NCI-H2196 (cell line): ENCODE measurements at regions not wholly inside any gene's neighbourhood (a gene's known extent, or its start where the extent isn't known, plus 50 kb on each side); places are given as distances from the start of the nearest gene placed in this dataset.

Source experiments
- DNase-seq: peaks from one replicate; lab custom pipeline; 2025; ENCODE audit not compliant: unreplicated experiment; lab: John Stamatoyannopoulos, UW

DNA sequence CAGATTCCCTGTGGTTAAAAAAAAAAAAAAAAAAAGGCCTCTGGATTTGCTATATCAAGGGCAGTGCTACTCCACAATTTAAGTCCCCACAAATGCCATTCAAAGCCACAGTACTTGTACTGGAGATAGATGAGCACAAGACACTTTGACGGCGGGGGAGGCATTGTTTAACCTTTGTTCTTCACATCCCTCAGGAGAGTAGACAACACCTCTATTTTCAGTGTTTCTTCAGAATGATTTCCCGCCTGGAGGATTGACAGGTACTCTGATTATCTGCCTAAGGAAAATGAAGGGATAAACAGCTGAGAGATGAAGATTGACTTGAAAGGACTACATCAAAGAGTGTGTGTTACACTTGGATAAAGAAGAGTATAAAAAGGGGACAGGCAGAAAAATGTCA, 58.7 kb downstream of the OTOL1 start:
- DNase-seq = no peak

DNA sequence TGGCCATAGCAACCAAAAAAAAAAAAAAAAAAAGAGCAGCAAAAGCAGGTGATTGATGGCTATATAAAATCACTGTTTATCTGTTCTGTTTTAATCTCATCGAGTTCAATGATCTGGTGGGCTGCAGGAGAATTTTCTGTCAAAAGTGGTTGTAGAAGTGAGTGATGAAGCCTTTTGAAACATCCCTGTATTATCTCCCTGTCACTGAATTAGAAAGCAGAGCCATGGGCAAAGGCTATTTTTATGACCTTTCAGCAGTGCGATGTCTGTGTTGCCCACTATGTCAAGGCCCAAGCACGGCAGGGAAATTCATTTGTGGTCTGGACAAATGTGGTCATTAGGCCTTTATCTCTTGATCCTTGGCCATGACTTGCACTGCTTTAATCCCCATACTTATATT, 59.9 kb downstream of the OTOL1 start:
- no peak for DNase-seq

DNA sequence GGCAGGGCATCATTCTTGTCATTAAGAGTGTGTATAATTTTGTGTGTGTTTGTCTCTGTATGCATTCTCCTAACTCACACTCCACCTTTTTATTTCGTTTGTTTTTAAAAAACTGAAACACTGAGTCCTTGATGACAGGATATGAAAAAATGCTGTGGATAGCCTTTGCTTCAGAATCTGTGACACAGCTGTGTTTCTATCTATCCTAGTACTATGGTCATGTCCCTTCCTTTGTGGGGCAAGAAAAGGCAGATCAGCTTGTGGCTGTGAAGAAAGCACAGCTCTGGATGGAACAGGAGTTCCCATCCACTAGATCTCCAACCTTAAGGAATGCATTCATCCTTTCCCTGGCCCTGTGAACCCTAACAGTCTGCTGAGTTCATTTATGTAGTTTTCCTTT, 60.3 kb downstream of the OTOL1 start:
- DNase-seq = no peak

DNA sequence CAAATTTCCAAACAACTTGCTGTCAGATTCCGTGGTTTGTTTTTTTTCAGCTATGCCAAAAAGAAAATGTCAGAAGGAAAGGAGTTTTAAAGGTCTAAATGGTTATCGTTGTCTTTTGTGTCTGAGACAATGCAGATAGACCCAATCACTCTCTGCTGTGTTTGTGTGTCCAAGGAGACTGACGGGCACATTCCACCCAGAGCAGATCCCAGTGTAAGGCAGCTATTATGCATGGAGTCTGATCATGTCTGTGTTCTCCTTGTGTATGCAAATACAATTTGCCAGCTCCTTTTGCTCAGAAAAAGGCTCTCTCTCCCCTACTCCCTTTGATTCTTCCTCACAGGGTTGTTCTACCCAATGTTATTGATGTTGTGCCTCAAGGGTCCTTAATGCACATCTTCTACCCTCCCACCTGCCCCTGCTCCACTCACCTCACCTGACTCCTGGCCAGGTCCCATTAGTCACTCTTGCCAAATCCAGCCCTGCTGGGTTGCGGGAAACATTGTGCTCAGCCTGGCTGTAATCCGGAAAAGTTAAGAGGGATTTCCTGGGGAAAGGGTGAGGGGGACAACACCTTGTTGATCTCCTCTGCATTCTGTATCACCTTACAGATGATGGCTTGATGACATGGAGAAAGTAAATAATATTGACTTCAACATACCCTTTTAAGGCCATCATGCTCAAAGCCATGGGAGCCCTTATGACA, 61.0 kb downstream of the OTOL1 start:
- DNase-seq = no peak

DNA sequence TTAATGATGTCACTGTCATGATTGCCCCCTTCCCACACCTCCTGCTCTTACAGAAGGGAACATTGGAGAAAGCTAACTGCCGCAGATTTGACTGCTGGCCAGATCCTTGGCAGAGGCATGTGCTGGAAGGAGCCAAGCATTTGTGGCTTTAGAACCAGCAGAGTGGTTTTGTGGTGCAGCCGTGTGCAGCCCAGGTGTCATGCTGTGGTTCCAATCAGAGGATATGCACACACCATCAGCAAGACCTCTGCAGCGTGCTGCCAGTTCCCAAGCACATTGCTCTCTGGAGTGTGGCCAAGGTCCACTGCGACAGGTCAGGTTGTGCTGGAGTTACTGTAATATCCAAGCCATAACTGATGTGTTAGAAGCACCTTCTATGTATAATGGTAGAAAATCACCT, 61.6 kb downstream of the OTOL1 start:
- no peak for DNase-seq

DNA sequence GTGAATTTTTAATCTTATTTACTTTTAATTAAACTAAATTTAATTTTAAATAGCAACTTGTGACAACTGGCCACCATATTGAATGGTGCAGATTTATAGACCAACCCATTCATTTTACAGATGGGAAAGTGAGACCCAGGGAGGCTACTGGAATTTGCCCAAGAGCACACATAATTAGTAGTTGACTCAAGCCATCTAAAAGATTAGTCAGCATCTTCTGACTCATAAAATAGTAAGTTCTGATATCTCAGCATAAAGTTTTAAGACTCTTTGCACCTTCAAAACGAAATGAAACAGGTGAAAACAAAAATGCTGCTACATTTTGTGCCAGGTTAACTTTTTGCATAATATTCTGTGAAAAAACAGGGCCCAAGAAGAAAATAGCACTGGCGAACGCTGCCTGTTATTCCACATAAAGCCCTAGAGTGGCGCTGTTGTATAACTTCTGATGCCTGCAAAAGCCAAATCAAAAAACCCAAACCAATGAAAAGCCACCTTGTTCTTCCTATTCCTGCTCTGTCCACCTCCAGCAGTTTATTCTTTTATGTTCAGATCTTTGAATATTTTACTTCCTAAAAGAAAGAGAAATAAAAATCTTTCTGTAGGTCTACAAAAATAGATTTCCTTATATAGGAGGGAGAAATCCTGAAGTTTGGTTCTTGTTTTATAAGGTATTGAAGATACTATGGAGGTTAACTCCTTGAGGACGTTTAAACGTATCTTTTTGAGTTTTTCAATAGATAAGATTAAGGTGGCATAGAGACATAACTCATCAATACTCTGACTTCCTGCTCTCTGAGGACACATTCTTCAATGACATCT, 62.8 kb downstream of the OTOL1 start:
- peak; percentile 39 for DNase-seq

DNA sequence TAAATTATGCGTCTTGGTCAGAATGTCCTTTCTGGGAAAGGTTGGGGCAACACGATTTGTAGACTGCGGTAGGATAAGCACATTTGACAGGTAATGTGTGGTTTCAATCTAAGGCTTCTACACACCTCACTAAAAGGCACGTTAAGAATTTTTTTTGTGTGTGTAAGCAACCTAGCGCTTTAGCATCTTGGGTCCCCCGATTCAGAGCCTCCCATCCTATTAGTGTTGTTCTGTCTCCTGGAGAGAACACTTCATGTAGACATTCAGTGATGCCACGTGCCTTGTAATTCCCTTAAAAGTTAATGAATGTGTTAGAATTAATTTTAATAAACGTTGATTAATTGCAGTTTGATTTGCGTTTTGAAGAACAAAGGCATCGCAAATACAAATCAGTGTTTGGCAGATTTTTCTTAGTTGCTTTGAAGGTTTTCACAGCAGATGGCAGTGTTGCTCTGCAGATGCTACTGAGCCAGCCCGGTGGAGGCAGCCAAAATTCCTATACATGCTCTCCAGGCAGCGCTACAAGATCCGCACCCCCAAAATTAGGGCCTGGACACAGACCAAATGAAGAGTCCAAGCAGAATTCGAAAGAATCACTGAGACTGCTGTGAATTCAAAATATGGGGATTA, 63.5 kb downstream of the OTOL1 start:
- peak; percentile 27 for DNase-seq

DNA sequence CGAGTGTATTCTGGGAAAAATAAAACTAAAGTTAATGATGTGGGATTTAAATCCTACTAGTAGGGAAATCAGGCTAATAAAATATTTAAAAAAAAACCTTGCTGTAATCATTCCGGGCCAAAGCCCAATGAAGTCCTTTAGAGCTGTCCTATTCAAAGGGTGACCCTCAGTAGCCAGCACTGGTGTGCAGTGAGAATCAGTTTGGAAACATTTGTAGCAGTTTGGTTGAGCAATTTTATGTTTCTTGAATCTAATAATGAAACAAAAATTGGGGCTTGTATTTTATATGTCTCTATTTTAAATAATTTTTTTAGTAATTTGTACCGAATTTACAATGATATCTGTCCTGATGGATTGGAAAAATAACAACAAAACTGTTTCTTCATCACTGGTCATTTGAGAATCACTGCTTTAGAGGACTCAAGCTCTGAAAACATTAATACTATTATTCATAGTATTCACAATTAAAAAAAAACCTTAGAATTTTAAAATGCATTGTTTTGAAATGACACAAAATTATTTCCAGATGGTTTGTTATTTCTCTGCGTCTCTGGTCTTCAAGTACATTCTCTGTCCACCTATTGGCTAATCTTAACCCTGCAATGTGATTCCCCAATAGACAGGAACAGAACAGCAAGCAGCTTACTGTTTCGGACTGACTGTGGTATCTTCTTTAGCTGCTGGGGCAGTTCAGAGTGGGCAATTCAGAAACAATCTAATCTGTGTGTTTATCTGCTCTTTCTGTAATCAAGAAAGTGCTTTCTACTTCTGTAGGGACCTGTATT, 71.2 kb downstream of the OTOL1 start:
- DNase-seq = no peak

DNA sequence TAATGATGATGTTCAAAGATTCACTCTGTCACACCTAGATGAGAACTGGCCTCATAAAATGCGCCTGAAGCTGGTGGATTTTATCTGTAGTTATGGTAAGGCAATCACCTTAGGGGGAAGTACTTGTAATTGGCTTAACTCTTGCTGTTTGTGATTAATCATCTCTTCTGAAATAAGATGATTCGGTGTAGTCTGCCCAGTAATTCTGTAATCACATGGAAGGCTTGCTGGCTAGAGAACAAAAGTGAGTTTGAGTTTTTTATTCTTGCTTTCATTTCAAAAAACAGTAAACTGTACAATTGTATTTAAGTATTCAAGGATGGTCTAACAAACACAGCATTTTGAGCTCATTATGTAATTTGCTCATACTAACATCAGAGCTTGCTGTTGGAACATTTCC, 72.1 kb downstream of the OTOL1 start:
- DNase-seq = no peak

DNA sequence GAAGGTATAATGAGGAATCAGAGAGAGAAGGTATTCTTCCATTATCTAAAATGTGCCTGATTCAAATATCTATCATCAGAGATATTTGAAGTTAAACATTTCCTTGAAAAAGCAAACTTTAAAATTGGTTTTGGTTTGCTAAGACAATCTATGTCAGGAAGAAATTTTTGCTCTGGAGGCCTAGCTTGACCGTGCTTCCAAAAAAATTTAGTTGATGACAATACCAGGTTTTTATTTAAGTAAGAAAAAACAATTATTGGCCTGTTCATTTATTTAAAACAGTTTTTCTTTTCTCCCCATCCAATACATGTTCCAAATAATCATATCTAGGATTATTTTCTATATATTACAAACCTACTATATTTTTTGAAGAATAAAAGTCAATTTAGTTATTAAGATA, 75.3 kb downstream of the OTOL1 start:
- no peak for DNase-seq

DNA sequence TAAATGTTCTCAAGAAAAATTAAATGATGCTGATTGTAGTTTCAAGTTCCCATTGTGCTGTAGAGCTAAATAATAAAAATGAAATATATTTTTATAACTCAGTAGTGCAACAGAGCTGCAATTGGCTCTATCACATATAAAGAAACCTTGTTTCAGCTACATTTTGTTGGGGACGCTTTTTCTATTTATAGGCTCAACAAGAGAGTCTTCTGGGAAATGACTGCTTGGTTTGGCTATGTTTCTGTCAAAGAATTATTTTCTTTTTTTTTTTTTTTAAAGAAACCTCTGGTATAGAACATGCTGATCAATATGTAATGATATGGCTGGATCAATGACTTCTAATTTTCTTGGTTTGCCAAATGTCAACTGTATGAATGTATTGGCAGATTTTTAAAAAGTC, 76.5 kb downstream of the OTOL1 start:
- no peak for DNase-seq

DNA sequence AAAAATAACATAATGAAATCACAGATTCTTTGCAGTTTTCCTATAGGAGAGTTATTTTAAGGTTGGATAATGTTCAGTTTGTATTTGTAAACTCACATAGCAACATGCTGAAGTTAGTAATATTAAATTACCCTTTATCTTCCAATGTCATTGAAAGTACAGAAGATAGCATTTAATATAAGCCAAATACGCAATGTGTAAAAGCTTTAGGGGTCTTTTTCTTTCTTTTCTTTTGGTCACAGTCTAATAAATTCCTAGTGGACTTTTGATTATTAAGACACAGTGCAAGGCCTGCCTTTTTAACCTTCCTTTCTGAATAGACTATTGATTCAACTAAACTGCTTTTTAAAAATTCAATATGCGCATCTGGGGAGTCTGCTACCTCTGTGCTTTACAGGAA, 79.3 kb downstream of the OTOL1 start:
- no peak for DNase-seq

DNA sequence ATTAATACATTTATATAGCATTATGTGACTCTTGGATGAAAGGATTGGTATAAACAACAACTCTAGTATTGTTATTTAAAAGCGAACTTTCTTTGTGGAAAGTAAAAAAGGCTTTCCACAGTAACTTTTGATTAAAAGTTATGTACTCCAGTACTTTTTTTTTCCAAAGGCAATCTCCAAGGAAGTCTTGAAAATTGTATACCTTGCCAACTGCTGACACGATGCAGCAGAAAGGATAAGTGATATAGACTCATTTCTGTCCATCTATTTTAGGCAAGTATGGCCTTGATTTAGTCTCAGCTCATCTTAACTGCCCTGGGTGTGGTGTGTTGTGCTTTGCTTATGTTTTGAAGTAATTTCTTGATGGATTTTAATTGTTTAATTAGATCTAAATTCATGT, 79.7 kb downstream of the OTOL1 start:
- no peak for DNase-seq

DNA sequence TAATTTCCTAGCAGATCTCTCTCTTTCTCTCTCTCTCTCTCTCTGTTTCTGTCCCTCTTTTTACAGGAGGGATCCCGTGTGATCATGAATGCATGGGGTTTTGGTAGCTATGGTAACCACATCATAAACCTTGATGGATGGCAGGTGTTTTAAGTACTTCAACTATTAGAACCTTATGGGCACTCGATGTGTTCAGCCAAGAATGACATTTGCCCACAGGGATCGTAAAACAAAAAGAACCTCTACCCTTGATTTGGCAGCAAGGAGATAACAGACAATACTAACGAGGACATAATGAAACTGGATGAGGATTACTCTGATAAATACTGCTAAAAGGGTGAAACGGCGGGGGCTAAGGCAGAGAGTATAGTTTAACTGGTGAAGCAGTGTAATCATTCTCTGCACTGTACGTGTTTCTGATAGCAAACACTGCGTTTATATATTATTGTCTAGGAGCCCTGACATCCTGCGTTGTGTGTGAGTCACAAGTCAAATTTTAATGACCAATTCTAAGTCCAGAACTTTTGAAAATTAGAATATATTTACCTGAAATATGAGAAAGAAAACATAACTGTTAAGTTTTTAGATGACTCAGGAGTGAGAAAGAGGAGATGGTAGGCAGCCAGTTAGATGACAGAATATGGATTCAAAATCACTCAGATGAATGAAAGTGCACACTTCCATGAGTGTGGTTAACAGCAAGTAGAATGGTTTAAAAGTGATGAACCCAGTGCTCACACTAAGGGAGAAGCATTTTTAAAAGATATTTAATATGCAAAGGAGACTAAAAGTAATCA, 80.3 kb downstream of the OTOL1 start:
- DNase-seq = no peak

DNA sequence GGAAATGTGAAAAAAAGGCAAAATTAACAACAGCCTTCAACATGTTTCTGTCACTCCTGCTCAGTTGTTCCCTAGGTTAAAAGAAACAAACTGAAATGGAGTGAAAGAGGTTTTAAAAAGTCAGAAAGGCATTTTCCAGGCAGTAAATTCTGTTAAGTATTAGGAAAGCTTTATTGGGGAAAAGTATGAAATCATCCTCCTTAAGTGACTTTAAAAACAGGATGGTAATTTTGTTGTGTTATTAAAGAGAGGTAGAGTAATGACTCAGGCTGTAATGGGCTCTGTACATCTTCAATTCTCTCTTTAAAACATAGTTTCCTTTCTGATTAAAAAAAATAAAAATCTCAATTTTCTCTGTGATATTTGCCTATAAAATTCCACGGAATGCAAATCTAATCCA, 81.1 kb downstream of the OTOL1 start:
- no peak for DNase-seq

DNA sequence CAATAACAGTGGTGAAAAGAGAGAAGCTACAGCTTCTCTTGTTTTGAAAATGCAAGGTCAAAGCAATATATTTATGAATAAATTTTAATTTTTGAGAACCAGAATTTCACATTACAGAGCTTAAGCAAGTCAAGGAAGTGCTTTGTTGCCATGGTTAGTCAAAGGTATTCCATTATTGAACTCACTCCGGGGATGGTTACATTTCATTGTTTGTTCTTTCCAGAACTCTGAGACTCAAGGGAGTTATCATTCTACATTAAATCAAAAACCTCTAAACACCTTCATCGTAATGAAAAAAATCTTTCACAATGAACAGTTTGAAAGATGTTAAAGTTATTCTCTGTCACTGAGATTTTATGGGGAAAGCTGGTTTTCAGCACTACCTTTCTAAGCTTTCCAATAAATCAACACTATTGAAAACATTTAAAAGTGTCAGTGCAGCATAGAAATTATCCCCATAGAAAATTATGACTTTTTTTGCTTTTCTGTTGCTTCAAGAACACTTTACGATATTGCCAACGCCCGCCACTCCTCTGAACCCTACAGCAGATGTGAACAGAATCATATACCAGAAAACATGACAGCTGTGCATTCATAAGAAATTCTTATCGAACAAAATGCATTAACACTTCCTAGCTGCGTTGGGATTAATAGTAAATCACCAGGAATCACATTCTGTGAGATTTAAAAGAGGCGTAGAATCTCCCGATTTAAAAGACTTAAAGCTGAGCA, 83.0 kb downstream of the OTOL1 start:
- DNase-seq = no peak

DNA sequence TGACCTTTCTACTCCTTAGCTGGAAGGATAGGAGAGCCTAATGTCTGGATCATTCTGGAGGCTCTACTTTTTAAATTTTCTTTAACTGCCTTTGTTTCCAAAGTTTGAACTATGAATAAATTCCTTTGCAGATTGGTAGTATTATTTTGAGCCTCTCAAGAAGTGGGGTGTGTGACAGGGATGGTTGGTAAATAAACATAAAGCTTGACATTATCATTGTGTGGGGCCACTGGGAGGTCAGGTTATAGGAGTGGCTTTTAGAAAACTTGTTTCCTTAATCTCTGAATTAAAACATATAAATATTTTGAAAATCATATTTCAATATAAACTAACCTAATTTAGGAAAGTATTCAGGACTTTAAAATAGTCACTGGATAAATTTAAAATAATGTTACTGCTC, 89.3 kb downstream of the OTOL1 start:
- no peak for DNase-seq

DNA sequence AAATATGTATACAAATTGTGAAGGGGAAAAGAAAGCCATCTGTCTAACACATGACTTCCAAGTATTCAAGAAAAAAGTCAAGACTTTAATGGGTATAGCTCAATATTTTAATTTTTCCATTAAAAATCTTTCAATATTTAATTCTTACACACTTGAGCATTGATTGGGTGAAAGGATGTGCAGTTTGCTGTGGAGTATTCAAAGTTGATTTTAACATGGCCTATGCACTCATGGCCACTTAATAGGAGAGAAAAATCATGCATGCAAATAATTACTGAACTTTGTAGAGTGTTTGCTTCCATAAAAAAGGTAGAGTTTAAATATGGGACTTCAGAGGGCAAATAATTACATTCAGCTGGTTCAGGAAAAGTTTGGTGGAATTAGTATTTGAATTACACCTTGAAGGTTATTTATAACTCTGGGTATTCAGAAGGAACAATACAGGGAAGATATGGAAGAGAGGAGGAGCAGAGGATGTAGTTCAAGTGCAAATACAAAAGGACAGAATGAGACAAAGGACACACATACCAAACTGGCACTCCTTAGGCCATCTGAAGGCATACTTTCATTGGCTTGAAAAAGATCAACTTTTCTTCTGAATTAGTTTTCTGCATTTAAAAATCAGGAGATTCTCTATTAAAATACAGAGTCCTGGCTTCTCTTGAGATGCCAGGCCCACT, 90.1 kb downstream of the OTOL1 start:
- DNase-seq = no peak

DNA sequence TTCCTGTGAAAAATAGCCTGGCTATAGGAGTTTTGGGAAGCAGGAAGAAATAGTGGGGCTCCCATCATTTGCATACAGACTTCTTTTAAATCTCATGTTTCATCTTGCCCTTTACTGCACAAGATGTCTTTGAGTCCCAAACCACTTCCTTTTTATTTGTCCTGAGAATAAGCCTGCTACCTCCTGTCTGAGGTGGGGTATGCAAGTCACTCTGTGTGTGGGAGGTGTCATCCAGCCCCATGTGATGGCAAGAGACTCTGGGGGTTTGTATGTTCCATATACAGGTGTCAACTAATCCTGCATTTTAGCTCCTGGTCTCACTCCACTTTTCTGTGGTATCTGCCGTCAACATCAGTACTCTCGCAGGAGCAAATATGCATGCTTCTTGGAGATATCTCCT, 102.0 kb downstream of the OTOL1 start:
- no peak for DNase-seq
